HG02840 (cell line): ENCODE measurements at regions not wholly inside any gene's neighbourhood (a gene's known extent, or its start where the extent isn't known, plus 50 kb on each side); places are given as distances from the start of the nearest gene placed in this dataset.

ENCODE experiments used
- ATAC-seq: cut with Tn5 transposase; IDR thresholded peaks from one replicate; pipeline ENCODE4 v1.9.1; 2021; ENCODE audit warnings: mild to moderate bottlenecking, moderate library complexity, moderate number of reproducible peaks; ENCODE audit not compliant: unreplicated experiment, low FRiP score

DNA sequence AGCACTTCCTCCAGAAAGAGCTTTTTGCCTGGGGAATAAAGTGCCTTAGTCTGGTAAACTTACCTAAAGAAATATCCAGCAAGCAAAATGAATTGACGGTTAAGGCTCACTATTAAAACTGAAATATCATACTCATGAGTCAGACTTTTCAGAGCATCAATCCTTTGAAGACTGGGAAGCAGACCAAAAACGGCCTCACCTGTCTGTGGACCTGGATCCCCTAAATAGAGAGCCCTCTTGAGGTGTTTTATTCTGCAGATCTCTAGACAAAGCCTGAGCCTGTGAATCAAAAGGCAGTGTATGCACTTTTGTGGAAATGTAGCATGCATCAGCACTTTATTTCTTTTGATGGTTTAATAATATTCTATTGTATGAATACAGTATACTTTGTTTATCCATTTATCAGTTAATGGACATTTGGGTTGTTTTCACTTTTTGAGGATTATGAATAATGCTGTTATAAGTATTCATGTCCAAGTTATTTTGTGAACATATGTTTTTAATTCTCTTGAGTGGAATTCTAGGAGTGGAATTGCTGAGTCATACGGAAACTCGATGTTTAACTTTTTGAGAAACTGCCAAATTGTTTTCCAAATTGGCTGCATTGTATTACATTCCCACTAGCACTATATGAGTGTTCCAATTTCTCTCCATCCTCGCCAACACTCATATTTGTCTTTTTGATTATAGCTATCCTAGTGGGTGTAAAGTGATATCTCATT lies 449.0 kb upstream of the IGFBP3 start:
- no peak for ATAC-seq

DNA sequence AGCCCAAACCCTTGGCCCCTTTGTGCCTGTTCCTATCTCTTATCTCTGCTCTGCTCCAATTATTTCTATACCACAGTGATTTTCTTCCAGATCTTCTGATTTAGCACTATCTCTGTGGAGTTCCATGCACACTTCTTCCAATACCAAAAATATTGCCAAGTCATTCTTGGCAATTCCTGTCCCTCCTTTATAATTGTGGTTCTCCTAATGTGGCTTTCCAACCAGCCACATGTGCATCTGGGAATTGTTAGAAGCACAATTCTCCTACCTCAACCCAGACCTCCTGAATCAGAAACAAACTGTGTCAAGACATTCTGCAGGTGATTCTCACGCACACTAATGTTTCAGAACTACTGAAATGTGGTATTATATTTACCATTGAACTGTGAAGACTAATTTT lies 447.8 kb upstream of the IGFBP3 start:
- ATAC-seq, result no peak

DNA sequence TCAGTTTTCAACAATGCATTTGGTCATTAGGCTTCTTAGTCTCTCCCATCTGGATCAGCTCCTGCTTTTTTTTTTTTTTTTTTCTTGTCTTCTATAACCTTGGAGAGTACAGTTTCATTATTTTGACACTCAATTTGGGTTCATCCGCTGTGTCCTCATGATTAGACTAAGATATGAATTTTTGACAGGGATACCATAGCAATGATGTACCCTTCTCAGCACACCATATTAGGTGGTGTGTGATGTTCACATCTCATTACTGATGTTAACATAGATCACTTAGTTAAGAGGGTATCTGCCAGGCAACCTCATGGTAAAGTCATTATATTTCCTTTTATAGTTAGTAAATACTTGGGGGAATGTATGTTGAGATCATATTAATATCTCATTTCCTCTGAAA lies 445.5 kb upstream of the IGFBP3 start:
- no peak for ATAC-seq

- ATAC-seq, result no peak
Observed at GRCh38 chr7:46363688-46364087, 442.6 kb upstream of the IGFBP3 start.

GRCh38 chr7:46360811-46361210 lies 439.7 kb upstream of the IGFBP3 start:
- ATAC-seq, result no peak

- ATAC-seq, result no peak
Observed at GRCh38 chr7:46360296-46360695, 439.2 kb upstream of the IGFBP3 start.

- no peak for ATAC-seq
Observed at GRCh38 chr7:46357851-46358250, 436.8 kb upstream of the IGFBP3 start.

- no peak for ATAC-seq
Observed at GRCh38 chr7:46357290-46357689, 436.2 kb upstream of the IGFBP3 start.

- ATAC-seq, result no peak
Observed at GRCh38 chr7:46356371-46356770, 435.3 kb upstream of the IGFBP3 start.

GRCh38 chr7:46355331-46355730 lies 434.3 kb upstream of the IGFBP3 start:
- ATAC-seq, result no peak

- no peak for ATAC-seq
Observed at GRCh38 chr7:46352004-46352954, 431.2 kb upstream of the IGFBP3 start.

DNA sequence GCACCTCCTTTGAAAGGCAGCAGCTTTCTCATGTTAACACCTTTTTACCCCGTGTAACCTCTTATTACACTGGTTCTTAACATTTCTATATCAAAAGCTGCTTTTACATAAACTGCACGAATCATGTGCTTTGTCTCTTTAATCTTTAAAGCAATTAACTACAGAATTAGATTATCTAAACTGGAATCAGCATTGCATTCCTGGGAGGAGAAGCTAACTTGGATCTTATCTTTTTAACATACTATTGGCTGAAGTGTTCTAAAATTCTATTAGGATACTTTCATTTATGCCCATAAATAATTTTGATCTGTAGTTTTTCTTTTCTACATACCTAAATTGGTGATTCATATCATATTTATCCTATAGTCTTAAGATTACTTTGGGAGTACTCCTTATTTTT lies 428.4 kb upstream of the IGFBP3 start:
- no peak for ATAC-seq

- no peak for ATAC-seq
Observed at GRCh38 chr7:46344533-46344932, 423.5 kb upstream of the IGFBP3 start.

- ATAC-seq, result no peak
Observed at GRCh38 chr7:46343802-46344201, 422.7 kb upstream of the IGFBP3 start.

GRCh38 chr7:46322937-46323336 lies 401.9 kb upstream of the IGFBP3 start:
- no peak for ATAC-seq

GRCh38 chr7:46321556-46322205 lies 400.6 kb upstream of the IGFBP3 start:
- no peak for ATAC-seq

GRCh38 chr7:46320956-46321355 lies 399.9 kb upstream of the IGFBP3 start:
- no peak for ATAC-seq

GRCh38 chr7:46319841-46320240 lies 398.8 kb upstream of the IGFBP3 start:
- no peak for ATAC-seq

DNA sequence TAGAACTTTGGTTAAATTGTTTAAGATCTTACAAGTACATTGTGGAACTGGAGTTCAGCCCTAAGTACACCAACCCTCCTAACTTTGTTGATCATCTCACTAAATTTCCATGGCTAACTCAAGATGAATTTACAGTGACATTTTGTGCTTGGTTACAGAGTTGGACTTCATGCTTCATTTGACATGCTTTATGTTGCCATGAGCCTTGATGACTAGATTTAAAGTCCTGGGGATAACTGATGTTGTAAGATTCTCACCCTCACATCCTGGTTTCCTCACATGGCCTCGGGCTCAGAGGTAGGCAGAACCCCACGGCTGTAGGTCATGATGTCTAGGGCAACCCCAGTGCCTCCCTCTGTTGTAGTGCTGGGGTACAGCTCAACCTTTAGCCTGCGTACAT lies 397.2 kb upstream of the IGFBP3 start:
- ATAC-seq, result no peak

GRCh38 chr7:46317256-46317655 lies 396.2 kb upstream of the IGFBP3 start:
- ATAC-seq, result no peak

DNA sequence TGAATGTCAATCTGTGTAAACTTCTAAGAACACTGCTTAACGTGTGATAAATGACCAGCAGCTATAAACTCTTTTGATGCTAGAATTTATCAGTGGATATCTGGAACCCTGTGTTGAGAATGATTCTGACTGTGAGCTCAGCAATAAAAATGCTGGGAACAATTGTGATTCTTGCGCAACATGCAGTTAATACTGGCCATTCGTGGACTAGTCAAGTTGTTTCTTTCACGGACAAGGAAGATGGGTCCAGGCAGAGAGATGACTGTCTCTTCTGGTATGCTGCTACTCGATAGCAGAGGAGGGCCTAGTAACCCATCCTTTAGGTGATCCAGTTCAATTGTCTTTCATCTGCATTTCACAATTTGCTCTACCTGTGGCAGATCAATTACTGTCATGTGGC lies 394.8 kb upstream of the IGFBP3 start:
- no peak for ATAC-seq
